ENCODE measurements at regions not wholly inside any gene's neighbourhood (a gene's known extent, or its start where the extent isn't known, plus 50 kb on each side); places are given as distances from the start of the nearest gene placed in this dataset.

- no peak for TF ChIP-seq REST (IDR thresholded peaks at IDR 0.05; ENCODE audit: insufficient read depth in 1 of 2, low read depth in 2 of 2, low read length in 2 of 2)
- TF ChIP-seq POLR2AphosphoS5 (IDR thresholded peaks at IDR 0.05; ENCODE audit: low read depth, low read length) = no peak
- TF ChIP-seq TAF1 (IDR thresholded peaks at IDR 0.05; ENCODE audit: borderline replicate concordance, insufficient read depth, low read length) = no peak
- no peak for TF ChIP-seq SIN3A (IDR thresholded peaks at IDR 0.05; ENCODE audit: borderline replicate concordance, insufficient read depth, low read length)
Measured at GRCh38 chr20:60838297-60838696, 413.8 kb upstream of the CDH4 start.

Measured in PFSK-1 (cell line).